CD4-positive, alpha-beta T cell treated with Interleukin-12 subunit alpha and Interleukin-12 subunit beta, for 1 hour (primary cell): ENCODE measurements at regions not wholly inside any gene's neighbourhood (a gene's known extent, or its start where the extent isn't known, plus 50 kb on each side); places are given as distances from the start of the nearest gene placed in this dataset.
"Not testable (repeated sequence)": the region's sequence is repeated elsewhere in the genome, so short reads cannot be mapped to it uniquely, and the experiment has no call there.

Experiments used
- DNase-seq: peaks from one replicate; pipeline ENCODE4 v3.0.0-alpha.2; 2020

DNA sequence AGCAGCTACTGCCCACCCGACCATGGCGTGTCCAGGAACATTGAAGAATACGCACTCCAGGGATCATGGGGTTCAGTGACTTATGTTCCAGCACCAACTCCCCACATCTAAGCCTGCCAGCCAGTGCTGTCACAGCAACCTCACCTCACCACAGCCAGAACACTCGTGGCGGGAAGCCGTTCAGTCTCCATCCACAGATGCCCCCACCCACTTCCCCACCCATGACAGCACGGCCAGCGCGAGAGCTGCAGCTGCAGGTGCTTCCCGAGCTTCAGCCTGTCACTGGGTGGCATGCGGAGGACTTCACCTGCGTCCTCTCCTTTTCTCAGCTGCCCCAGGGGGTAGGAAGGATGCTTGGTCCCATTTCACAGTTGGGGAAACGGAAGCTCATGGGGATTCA is 50.3 kb downstream of the RBFOX3 start:
- DNase-seq, result no peak

- DNase-seq, result no peak
Observed at GRCh38 chr17:79559111-79559887, 51.6 kb downstream of the RBFOX3 start.

DNA sequence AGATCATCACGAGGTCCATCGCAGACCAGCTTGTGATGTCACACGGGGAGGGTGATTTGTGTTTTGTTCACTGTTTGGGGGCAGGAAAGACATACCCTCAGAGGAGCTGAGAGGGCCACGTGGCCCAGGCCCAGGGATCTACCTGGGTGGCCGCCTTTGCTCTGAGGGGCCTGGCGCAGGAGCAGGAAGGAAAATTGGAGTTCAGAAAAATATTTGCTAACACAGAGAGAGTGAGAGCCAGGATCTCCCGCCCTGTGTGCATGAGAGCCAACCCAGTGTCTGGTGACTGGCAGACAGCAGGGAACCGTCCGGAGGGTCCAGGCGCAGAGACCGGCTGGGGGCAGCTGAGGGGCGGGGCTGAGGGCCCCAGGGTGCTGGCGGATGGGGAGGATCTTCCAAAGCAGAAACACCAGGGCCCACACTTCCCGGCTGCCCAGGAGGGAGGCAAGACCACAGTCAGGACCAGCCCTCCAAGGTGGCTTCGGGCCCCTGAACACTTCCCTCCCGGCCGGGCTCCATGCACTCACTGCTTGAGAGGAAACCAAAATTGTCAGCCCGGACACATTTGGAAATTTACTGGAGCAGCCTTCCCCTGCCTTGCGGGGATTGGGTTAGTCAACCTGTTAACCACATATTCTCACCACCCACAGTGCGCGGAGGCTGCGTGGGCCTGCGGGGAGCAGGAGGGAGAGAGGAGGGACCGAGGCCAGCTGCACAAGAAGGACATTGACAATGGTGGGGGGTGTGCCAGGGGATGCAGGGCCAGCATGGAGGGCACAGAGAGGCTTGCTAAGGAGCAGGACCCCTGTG is 52.6 kb downstream of the RBFOX3 start:
- DNase-seq, result no peak

GRCh38 chr17:79557276-79558090 is 53.4 kb downstream of the RBFOX3 start:
- DNase-seq, result no peak

DNA sequence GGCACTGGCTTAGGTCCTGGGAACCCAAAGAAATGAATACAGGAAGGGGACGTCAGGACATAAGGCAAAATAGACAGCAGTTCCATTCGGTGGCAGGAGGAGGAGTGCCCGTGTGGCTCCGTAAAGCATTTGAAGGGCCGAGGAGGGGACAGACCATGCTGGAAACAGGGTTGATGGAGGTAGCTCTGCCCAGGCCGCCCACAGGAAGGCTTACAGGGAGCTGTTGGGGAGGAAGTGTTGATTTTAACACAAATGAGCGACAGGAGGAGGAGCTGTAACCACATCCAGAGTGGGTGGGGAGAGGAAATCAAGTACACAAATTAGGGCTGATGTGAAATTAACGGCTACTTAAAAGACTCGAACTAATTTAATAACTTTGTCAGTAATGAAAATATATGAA is 54.6 kb downstream of the RBFOX3 start:
- peak; percentile 28 for DNase-seq

GRCh38 chr17:79555543-79555942 is 55.3 kb downstream of the RBFOX3 start:
- DNase-seq, result peak; percentile 8

- not testable (repeated sequence) for DNase-seq
Observed at GRCh38 chr17:79554346-79554745, 56.5 kb downstream of the RBFOX3 start.

GRCh38 chr17:79552824-79553223 is 58.0 kb downstream of the RBFOX3 start:
- DNase-seq, result no peak

DNA sequence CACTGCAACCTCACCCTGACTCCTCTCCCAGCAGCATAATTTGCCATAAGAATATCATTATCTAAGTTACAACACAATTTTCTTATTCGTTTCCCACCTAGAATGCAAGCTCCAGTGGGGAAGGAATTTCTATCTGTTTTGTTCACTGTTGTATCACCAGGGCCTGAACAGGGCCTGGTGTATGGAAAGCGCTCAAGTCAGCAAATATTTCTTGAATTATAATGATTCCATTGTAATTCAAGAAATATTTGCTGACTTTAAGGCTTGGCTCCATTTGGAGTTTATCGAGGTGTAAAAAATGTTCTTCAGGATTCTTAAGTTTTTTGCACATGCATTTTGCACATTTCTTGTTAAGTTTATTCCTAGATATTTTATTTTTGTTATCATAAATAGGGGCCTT is 58.4 kb downstream of the RBFOX3 start:
- no peak for DNase-seq

DNA sequence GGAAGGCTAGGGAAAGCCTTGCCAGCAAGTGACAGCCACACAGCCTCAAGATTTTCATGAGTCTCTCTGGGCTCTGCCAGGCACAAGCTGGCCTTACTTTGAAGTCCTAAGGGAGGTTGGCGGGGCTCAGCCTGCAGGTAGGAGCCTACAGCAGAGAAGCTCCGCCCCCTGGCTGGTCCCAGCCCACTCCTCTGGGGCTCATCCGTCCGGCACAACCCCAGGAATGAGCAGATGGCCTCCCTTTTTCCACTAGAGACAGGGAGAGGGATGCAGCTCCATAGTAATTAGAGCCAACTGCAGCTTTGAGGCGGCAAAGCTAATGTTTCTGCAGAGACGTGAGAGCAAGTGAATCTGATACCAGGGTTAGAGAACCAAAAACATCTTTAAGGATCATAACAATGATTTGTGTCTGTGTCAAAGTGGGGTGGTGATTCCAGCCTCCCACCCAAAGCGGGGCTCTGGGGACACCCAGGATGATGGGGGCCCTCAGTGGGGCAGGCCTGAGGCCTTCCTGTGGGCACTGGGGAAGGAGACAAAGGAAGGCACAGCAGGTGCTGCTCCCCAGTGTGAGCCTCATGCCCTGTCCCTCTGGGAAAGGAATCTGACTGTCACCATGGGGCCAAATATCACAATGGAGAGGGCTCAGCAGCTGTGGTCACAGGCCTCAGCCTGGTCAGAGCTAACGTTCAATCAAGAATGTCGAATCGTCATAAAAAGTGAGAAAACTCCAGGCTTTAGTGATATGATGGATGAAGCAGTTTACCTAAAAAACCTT is 61.5 kb downstream of the RBFOX3 start:
- DNase-seq, result no peak

DNA sequence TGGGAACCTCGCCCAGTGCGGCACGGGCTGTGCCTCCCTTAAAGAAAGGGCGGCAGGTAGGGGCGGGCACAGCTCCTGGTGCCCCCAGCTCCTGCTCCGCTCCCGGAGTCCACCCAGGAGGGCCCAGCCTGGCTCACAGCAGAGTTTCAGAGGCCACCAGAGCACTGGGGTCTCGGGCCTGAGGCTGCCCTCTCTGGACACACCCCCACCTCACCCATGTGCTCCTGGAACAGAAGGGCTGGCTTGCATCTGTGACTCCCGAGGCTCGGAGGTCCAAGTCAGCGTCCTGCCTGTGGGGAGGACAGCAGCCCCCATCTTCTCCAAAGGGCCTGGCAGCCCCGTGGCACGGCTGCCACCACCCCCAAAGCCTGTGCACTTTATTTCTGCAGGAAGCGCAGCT is 62.7 kb downstream of the RBFOX3 start:
- DNase-seq, result no peak

DNA sequence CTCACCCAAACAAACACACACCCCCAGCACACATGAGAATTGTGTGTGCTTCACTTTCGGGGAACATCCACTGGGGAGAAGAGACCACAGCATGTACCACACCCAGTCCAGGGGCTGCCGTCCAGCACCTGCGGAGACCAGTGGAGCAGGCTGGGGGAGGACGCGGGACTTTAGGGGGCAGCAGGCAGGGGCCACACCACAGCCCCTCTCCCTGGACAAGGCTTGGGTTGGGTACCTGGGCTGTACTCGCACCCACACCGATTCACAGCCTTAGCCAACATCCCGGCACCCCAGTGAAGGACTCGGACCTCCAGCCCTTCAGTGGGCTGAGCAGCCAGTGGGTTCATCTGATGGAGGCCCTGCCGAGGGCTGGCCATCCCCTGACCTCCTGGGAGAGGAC is 63.3 kb downstream of the RBFOX3 start:
- DNase-seq, result no peak

- not testable (repeated sequence) for DNase-seq
Observed at GRCh38 chr17:79547171-79547570, 63.7 kb downstream of the RBFOX3 start.

DNA sequence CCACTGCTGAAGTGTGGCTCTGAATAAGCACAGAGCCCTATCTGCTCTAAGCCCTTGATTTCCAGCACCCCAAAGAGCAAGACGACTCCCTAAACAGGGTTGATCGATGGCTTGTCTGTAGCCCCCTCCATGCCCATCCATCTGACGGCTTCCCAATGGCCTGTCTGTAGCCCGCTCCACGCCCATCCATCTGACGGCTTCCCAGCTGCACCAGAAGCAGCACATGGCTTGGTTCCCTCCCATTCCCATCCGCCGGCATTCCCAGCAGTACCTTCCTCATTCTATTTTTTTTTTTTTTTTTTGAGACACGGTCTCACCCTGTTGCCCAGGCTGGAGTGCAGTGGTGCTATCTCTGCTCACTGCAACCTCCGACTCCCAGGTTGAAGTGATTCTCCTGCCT is 64.5 kb downstream of the RBFOX3 start:
- DNase-seq, result no peak

DNA sequence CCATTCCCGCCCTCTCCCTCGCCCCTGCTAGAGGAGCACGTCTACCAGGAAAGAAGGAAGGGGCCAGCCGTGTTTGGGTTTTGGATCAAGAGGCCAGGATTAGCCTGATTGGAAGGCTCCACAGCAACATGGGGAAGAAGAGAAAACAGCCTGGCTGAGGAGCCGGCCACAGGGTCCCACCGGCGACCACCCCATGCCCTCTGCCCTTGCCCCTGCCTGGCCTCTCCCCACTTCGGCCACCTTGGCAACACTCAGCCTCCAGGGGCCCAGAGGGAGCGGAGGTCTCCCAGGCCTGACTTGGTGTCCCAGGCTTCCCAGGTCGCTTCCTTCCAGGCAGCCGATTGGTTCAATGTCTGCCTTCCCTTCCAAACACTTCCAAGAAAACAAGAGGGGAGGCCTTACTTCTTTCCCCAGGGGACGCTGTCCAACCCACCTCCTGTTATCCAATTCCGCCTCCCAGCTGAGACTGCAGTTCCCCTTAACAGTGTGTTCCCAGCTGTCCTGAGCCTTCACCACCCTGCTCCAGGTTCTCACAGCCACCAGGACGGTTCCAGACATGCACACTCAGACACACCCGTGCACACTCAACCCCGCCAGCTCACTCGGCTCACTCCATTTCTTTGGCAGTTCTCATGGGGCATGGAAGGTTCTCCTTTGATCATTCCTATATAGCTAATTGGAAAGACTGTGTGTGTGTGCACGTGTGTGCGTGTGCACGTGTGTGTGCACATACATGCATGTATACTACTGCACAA is 65.4 kb downstream of the RBFOX3 start:
- DNase-seq, result no peak

- no peak for DNase-seq
Observed at GRCh38 chr17:79544142-79544914, 66.5 kb downstream of the RBFOX3 start.

GRCh38 chr17:79543531-79543930 is 67.3 kb downstream of the RBFOX3 start:
- no peak for DNase-seq

- DNase-seq, result no peak
Observed at GRCh38 chr17:79542718-79543117, 68.1 kb downstream of the RBFOX3 start.

DNA sequence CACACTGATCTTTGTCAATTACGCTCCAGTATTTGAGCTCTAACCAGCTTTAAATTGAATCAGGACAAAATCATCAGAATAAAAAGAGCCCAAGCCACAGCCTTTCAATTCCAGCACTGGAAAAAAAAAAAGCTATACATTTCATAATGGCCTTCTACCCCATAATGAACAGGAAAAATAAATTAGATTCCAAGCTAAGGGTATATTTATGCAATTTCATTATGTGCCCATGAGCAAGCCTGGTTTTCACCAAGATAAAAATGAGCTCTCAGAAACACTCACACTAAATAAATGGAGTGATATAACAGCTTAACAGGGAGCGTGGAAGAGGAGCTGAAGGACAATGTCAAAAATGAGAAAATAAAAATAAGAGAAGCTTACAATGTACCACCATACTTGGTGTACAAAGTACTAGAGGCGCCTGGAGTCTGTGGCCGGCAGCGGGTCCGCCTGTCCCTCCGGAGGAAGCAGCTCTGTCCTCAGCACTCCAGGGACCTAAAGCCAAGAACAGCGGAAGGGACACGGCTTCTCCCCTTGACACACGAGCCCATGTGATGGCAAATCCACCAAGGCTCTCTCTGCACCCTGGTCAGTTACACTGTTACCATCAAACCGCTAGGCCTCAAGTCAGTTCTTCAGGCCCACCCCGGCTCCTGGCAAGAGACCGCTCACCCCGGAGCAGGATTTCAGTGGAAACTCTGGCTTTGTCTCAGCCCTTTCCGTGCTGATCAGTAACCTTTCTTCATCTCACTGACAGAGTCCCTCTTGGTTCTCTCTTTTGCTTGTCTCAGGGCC is 69.6 kb downstream of the RBFOX3 start:
- no peak for DNase-seq
